Thoracic aorta (tissue), 2 donors: ENCODE measurements at regions not wholly inside any gene's neighbourhood (a gene's known extent, or its start where the extent isn't known, plus 50 kb on each side); places are given as distances from the start of the nearest gene placed in this dataset.
A peak's percentile ranks its signal among the peaks of the same experiment; 100 is the strongest.

ENCODE experiments used
- ATAC-seq: fragments of 150-250 bp; one replicate; pipeline ENCODE4 v1.8.0; 2017; ENCODE audit warnings: low read depth; ENCODE audit not compliant: insufficient number of reproducible peaks, low FRiP score
- DNase-seq: peaks from one replicate; pipeline ENCODE4 v3.0.0-alpha.2; 2020; ENCODE audit warnings: low spot score
- H3K27ac ChIP-seq, 2 donors: fragments of 200-600 bp; sonication (generic); 1 replicate in 1 of 2; 2 replicates in 1 of 2; pipeline ENCODE4 v1.5.1; 2016; ENCODE audit warnings: mild to moderate bottlenecking in 2 of 2, moderate library complexity in 2 of 2
- H3K27me3 ChIP-seq: fragments of 200-600 bp; sonication (generic); replicated peaks from 2 replicates; pipeline ENCODE4 v1.6.0; 2016; ENCODE audit warnings: mild to moderate bottlenecking; ENCODE audit not compliant: insufficient read depth
- H3K36me3 ChIP-seq: fragments of 200-600 bp; sonication (generic); one replicate; pipeline ENCODE4 v1.5.1; 2016
- H3K4me1 ChIP-seq, 2 donors: fragments of 200-600 bp; sonication (generic); 1 replicate in 1 of 2; 2 replicates in 1 of 2; pipeline versions ENCODE4 v1.5.1 to v1.6.0; 2016; ENCODE audit warnings: low read depth in 2 of 2, mild to moderate bottlenecking in 1 of 2; ENCODE audit not compliant: control insufficient read depth in 1 of 2
- H3K4me3 ChIP-seq: fragments of 200-600 bp; sonication (generic); 2 replicates; pipeline ENCODE4 v1.5.1; 2016; ENCODE audit warnings: mild to moderate bottlenecking
- H3K9me3 ChIP-seq: fragments of 200-600 bp; sonication (generic); 2 replicates; pipeline ENCODE4 v1.5.1; 2016
- TF ChIP-seq, protein P1 (sequence below): fragments of 200-600 bp; sonication (generic); IDR thresholded peaks from one replicate; pipeline ENCODE4 v1.5.1; 2019; ENCODE audit warnings: antibody characterized with exemption

DNA sequence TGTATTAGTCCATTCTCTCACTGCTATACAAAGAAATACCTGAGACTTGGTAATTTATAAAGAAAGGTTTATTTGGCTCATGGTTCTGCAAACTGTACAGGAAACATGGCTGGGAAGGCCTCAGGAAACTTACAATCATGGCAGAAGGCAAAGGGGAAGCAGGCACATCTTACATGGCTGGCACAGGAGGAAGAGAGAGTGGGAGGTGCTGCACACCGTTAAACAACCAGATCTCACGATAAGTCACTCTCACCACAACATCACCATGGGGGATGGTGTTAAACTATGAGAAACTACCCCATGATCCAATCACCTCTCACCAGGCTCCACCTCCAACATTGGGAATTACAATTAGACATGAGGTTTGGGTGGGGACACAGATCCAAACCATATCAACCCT, 191.8 kb upstream of the PLXNC1 start:
- DNase-seq = no peak
- H3K27ac ChIP-seq = no peak overlapping the region
- no peak for ATAC-seq

DNA sequence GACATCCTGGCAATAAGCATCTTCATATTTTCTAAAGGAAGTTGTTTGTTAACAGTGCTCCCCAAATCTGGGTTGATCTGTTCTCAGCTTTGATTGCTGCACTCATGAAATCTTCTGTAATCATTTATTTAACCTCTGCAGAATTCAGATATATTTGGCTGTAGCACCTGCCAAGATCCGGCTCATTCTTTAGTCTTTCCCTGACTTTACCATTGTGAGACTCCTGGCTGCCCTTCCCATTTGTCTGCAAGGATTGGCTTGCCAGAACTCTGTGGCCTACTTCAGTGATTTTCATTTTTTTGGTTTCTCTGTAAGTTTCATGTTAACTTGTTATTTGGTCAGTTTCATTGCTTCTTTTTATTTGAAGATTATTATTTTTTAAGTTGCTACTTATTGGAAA, 191.2 kb upstream of the PLXNC1 start:
- H3K27ac ChIP-seq = peak overlapping the region in 1 of 2 donors; percentile 4
- no peak for DNase-seq
- no peak overlapping the region for H3K4me3 ChIP-seq
- no peaks in the 10 kb centered on the region for H3K27me3 ChIP-seq
- H3K9me3 ChIP-seq = no peaks in the 10 kb centered on the region
- no peaks in the 10 kb centered on the region for H3K4me1 ChIP-seq
- TF ChIP-seq, protein P1, sequence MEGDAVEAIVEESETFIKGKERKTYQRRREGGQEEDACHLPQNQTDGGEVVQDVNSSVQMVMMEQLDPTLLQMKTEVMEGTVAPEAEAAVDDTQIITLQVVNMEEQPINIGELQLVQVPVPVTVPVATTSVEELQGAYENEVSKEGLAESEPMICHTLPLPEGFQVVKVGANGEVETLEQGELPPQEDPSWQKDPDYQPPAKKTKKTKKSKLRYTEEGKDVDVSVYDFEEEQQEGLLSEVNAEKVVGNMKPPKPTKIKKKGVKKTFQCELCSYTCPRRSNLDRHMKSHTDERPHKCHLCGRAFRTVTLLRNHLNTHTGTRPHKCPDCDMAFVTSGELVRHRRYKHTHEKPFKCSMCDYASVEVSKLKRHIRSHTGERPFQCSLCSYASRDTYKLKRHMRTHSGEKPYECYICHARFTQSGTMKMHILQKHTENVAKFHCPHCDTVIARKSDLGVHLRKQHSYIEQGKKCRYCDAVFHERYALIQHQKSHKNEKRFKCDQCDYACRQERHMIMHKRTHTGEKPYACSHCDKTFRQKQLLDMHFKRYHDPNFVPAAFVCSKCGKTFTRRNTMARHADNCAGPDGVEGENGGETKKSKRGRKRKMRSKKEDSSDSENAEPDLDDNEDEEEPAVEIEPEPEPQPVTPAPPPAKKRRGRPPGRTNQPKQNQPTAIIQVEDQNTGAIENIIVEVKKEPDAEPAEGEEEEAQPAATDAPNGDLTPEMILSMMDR = no peak
- no peaks in the 10 kb centered on the region for H3K36me3 ChIP-seq
- no peak for ATAC-seq

More for the DNA sequence above, 191.8 kb upstream of the PLXNC1 start:
- H3K4me1 ChIP-seq = no peaks in the 10 kb centered on the region
- H3K9me3 ChIP-seq = no peaks in the 10 kb centered on the region
- H3K27me3 ChIP-seq = no peaks in the 10 kb centered on the region
- H3K4me3 ChIP-seq = no peak overlapping the region
- H3K36me3 ChIP-seq = no peaks in the 10 kb centered on the region
- TF ChIP-seq, protein P1 = no peak

DNA sequence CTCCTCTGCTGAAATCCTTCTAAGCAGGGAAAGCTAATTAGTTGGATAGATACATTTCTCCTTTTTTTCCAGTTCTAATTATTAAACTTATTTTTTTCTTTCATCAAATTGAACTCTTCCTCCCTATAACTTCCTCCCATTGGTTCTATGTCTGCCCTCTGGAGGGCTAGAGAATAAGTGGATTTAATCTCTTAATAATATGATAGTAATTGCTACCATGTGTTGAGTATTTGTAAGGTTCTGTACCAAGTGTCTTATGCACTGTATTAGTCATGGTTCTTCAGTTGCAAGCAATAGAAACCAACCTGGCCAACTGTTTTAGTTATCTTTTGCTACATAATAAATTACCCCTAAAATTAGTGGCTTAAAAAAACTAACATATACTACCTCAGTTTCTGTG, 190.5 kb upstream of the PLXNC1 start:
- ATAC-seq = no peak
- H3K9me3 ChIP-seq = no peaks in the 10 kb centered on the region

DNA sequence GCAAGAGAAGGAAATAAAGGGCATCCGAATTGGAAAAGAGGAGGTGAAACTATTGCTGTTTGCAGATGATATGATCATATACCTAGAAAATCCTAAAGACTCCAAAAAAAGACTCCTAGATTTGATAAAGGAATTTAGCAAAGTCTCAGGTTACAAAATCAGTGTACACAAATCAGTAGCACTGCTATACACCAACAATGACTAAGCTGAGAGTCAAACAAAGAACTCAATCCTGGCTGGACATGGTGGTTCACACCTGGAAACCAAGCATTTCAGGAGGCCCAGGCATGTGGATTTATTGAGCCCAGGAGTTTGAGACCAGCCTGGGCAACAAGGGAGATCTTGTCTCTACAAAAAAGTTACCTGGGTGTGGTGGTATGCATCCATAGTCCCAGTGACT, 188.7 kb upstream of the PLXNC1 start:
- H3K4me1 ChIP-seq = no peaks in the 10 kb centered on the region
- no peak for ATAC-seq
- TF ChIP-seq, protein P1 = no peak
- H3K36me3 ChIP-seq = no peaks in the 10 kb centered on the region
- H3K4me3 ChIP-seq = no peak overlapping the region
- no peaks in the 10 kb centered on the region for H3K9me3 ChIP-seq
- H3K27ac ChIP-seq = no peak overlapping the region
- H3K27me3 ChIP-seq = no peaks in the 10 kb centered on the region
- no peak for DNase-seq

More for the DNA sequence above, 190.5 kb upstream of the PLXNC1 start:
- H3K36me3 ChIP-seq = no peaks in the 10 kb centered on the region
- no peaks in the 10 kb centered on the region for H3K4me1 ChIP-seq
- H3K27ac ChIP-seq = no peak overlapping the region
- no peak for DNase-seq
- TF ChIP-seq, protein P1 = no peak
- H3K4me3 ChIP-seq = no peak overlapping the region
- no peaks in the 10 kb centered on the region for H3K27me3 ChIP-seq

DNA sequence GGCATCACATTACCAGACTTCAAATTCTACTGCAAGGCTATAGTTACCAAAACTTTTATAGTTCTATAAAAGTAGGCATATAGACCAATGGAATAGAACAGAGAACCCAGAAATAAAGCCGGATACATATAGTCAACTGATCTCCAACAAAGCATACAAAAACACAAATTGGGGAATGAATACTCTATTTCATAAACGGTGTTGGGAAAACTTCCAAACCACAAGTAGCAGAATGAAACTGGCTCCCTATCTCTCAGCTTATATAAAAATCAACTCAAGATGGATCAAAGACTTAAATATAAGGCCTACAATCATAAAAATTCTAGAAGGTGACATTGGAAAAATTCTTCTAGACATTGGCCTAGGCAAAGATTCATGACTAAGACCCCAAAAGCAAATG, 187.9 kb upstream of the PLXNC1 start:
- no peak for ATAC-seq

More for the DNA sequence above, 187.9 kb upstream of the PLXNC1 start:
- Histone ChIP-seq H3K4me3 (no peak overlapping the region), H3K36me3 (no peaks in the 10 kb centered on the region), H3K27me3 (no peaks in the 10 kb centered on the region), H3K4me1 (no peaks in the 10 kb centered on the region), H3K27ac (no peak overlapping the region), H3K9me3 (no peaks in the 10 kb centered on the region)
- no peak for DNase-seq
- TF ChIP-seq, protein P1 = no peak
